MM.1S (cell line): ENCODE measurements at regions not wholly inside any gene's neighbourhood (a gene's known extent, or its start where the extent isn't known, plus 50 kb on each side); places are given as distances from the start of the nearest gene placed in this dataset.

Experiments used
- DNase-seq: peaks from one replicate; pipeline ENCODE4 v3.0.0-alpha.2; 2015
- H2AFZ ChIP-seq: fragments of 300-600 bp; sonication (generic); 2 replicates; pipeline ENCODE4 v1.6.0; 2016; ENCODE audit warnings: antibody characterized with exemption, low read length
- H3F3A ChIP-seq: fragments of 300-600 bp; sonication (generic); 2 replicates; pipeline ENCODE4 v1.6.1; 2016; ENCODE audit warnings: mild to moderate bottlenecking, antibody characterized with exemption, low read length, moderate library complexity, mixed read lengths; ENCODE audit not compliant: insufficient read depth
- H3K27ac ChIP-seq: fragments of 300-600 bp; sonication (generic); 2 replicates; pipeline ENCODE4 v1.5.1; 2016; ENCODE audit warnings: mild to moderate bottlenecking, low read length
- H3K27me3 ChIP-seq: fragments of 300-600 bp; sonication (generic); replicated peaks from 2 replicates; pipeline ENCODE4 v1.6.0; 2016; ENCODE audit warnings: low read length; ENCODE audit not compliant: insufficient read depth
- H3K36me3 ChIP-seq: fragments of 300-600 bp; sonication (generic); replicated peaks from 2 replicates; pipeline ENCODE4 v1.6.1; 2016; ENCODE audit warnings: mild to moderate bottlenecking, low read length, mixed read lengths; ENCODE audit not compliant: insufficient read depth
- H3K4me1 ChIP-seq: fragments of 300-600 bp; sonication (generic); 2 replicates; pipeline ENCODE4 v1.6.1; 2016; ENCODE audit warnings: low read length, mixed read lengths
- H3K4me2 ChIP-seq: fragments of 300-600 bp; sonication (generic); 2 replicates; pipeline ENCODE4 v1.6.0; 2016; ENCODE audit warnings: low read depth, low read length
- H3K4me3 ChIP-seq: fragments of 300-600 bp; sonication (generic); 2 replicates; pipeline ENCODE4 v1.5.1; 2016; ENCODE audit warnings: low read length, mixed read lengths
- H3K79me2 ChIP-seq: fragments of 300-600 bp; sonication (generic); 2 replicates; pipeline ENCODE4 v1.6.1; 2016; ENCODE audit warnings: mixed run types, low read length, mixed read lengths
- H3K9ac ChIP-seq: fragments of 300-600 bp; sonication (generic); 2 replicates; pipeline ENCODE4 v1.6.1; 2016; ENCODE audit warnings: low read length, mixed read lengths
- H3K9me2 ChIP-seq: fragments of 300-600 bp; sonication (generic); replicated peaks from 2 replicates; pipeline ENCODE4 v1.6.1; 2016; ENCODE audit warnings: mild to moderate bottlenecking, low read length, mixed read lengths; ENCODE audit not compliant: insufficient read depth
- H3K9me3 ChIP-seq: fragments of 300-600 bp; sonication (generic); replicated peaks from 2 replicates; pipeline ENCODE4 v1.6.1; 2016; ENCODE audit warnings: mild to moderate bottlenecking, low read length, mixed read lengths; ENCODE audit not compliant: insufficient read depth
- H4K20me1 ChIP-seq: fragments of 300-600 bp; sonication (generic); 2 replicates; pipeline ENCODE4 v1.6.1; 2016; ENCODE audit warnings: mild to moderate bottlenecking, low read length, moderate library complexity, mixed read lengths; ENCODE audit not compliant: insufficient read depth
- EZH2 ChIP-seq: fragments of 300-600 bp; sonication (generic); optimal IDR thresholded peaks from 2 replicates; pipeline ENCODE3; 2017; ENCODE audit warnings: low read depth, mild to moderate bottlenecking, antibody characterized with exemption, low read length, mixed read lengths
- EZH2phosphoT487 ChIP-seq: fragments of 300-600 bp; sonication (generic); IDR thresholded peaks from 2 replicates; pipeline ENCODE4 v1.6.1; 2018; ENCODE audit warnings: antibody characterized with exemption, low read length
- TF ChIP-seq, protein P1 (sequence below): fragments of 300-600 bp; sonication (generic); IDR thresholded peaks from 2 replicates; pipeline ENCODE4 v1.5.1; 2016; ENCODE audit warnings: antibody characterized with exemption, low read length, mixed read lengths

DNA sequence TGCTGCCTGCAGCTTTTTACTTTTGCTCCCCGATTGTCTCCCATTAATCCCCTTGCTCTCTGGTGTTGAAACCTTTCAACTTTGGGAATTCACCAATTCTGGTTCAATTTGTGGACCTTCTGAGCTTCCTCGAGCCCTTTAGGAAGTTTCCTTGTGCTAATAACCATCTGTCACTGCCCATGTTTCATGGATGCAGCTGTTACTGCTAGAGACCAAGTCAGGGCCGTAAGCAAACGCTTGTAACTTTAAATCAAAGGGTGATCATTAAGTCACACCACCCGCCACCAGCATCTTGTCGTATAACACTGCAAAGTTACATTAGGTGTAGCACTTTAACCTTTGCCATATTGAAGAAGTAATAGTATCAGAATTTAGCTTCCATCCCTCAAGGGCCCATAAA is 268.3 kb upstream of the SASH1 start:
- Histone ChIP-seq H3K4me3 (no peak overlapping the region), H3K4me2 (no peak overlapping the region), H3K9ac (no peak overlapping the region), H3F3A (no peaks in the 10 kb centered on the region), H4K20me1 (no peaks in the 10 kb centered on the region), H3K9me2 (no peaks in the 10 kb centered on the region), H3K9me3 (no peaks in the 10 kb centered on the region), H2AFZ (no peak overlapping the region), H3K27me3 (no peaks in the 10 kb centered on the region), H3K4me1 (no peaks in the 10 kb centered on the region), H3K79me2 (no peaks in the 10 kb centered on the region), H3K27ac (no peak overlapping the region), H3K36me3 (no peaks in the 10 kb centered on the region)
- TF ChIP-seq EZH2phosphoT487 (no peak), EZH2 (no peak)
- TF ChIP-seq, protein P1, sequence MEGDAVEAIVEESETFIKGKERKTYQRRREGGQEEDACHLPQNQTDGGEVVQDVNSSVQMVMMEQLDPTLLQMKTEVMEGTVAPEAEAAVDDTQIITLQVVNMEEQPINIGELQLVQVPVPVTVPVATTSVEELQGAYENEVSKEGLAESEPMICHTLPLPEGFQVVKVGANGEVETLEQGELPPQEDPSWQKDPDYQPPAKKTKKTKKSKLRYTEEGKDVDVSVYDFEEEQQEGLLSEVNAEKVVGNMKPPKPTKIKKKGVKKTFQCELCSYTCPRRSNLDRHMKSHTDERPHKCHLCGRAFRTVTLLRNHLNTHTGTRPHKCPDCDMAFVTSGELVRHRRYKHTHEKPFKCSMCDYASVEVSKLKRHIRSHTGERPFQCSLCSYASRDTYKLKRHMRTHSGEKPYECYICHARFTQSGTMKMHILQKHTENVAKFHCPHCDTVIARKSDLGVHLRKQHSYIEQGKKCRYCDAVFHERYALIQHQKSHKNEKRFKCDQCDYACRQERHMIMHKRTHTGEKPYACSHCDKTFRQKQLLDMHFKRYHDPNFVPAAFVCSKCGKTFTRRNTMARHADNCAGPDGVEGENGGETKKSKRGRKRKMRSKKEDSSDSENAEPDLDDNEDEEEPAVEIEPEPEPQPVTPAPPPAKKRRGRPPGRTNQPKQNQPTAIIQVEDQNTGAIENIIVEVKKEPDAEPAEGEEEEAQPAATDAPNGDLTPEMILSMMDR = no peak
- no peak for DNase-seq

DNA sequence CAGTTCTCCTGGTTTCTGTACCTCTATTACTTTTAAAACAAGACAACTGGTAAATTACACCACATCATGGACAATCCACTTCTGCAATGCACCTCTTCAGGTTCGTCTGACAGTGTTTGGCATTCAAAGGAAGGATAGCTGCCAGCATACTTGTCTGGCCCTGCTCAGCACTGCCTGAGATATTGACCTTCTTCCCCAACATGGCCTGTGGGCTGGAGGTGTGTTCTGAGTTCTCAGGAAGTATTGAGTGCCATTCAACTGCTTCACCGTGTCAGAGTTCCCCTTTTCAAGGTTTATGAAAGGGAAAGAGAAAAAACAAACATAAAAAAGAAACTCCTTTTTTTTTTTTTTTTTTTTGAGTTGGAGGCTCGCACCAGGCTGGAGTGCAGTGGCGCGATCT is 267.9 kb upstream of the SASH1 start:
- no peaks in the 10 kb centered on the region for H3K4me1 ChIP-seq
- H4K20me1 ChIP-seq = no peaks in the 10 kb centered on the region
- H3K27ac ChIP-seq = no peak overlapping the region
- no peaks in the 10 kb centered on the region for H3K36me3 ChIP-seq
- no peak overlapping the region for H3K9ac ChIP-seq
- H3K9me3 ChIP-seq = no peaks in the 10 kb centered on the region
- H2AFZ ChIP-seq = no peak overlapping the region
- H3F3A ChIP-seq = no peaks in the 10 kb centered on the region
- DNase-seq = no peak
- H3K4me3 ChIP-seq = no peak overlapping the region
- no peaks in the 10 kb centered on the region for H3K9me2 ChIP-seq
- H3K27me3 ChIP-seq = no peaks in the 10 kb centered on the region
- TF ChIP-seq, protein P1 = no peak
- no peak for TF ChIP-seq EZH2phosphoT487
- no peak for TF ChIP-seq EZH2
- H3K4me2 ChIP-seq = no peak overlapping the region
- no peaks in the 10 kb centered on the region for H3K79me2 ChIP-seq

DNA sequence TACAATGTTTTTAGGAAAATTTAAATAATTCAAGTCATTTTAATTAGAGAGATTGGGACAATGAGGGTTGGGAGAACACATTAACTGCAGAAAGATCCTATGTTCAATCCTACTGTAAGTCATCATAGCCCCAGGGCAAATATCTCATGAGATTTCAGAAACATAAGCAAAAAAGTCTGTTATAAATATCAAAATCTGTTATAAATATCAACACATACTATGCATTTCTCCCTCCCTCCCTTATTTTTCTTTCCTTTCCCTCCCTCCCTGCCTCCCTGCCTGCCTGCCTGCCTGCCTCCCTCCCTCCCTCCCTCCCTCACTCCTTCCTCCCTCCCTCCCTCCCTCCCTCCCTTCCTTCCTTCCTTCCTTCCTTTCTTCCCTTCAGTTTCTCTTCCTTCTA is 267.3 kb upstream of the SASH1 start:
- Histone ChIP-seq H3K36me3 (no peaks in the 10 kb centered on the region), H3K4me2 (no peak overlapping the region)

More for the DNA sequence above, 267.3 kb upstream of the SASH1 start:
- Histone ChIP-seq H3K79me2 (no peaks in the 10 kb centered on the region), H3F3A (no peaks in the 10 kb centered on the region), H3K27ac (no peak overlapping the region), H4K20me1 (no peaks in the 10 kb centered on the region), H3K4me1 (no peaks in the 10 kb centered on the region), H3K27me3 (no peaks in the 10 kb centered on the region), H2AFZ (no peak overlapping the region), H3K9me2 (no peaks in the 10 kb centered on the region), H3K4me3 (no peak overlapping the region), H3K9ac (no peak overlapping the region), H3K9me3 (no peaks in the 10 kb centered on the region)
- TF ChIP-seq, protein P1 = no peak
- no peak for TF ChIP-seq EZH2
- no peak for TF ChIP-seq EZH2phosphoT487
- no peak for DNase-seq
